IPS-18c (cell line): ENCODE measurements at regions not wholly inside any gene's neighbourhood (a gene's known extent, or its start where the extent isn't known, plus 50 kb on each side); places are given as distances from the start of the nearest gene placed in this dataset.
"Not testable (repeated sequence)": the region's sequence is repeated elsewhere in the genome, so short reads cannot be mapped to it uniquely, and the experiment has no call there.

Source experiments
- H3K4me3 ChIP-seq: 2 replicates; pipeline ENCODE4 v1.7.0; 2013; ENCODE audit warnings: low read depth, mild to moderate bottlenecking, low read length, moderate library complexity; ENCODE audit not compliant: insufficient read depth
- H3K9me3 ChIP-seq: one replicate; pipeline ENCODE4 v1.6.1; 2013; ENCODE audit warnings: mild to moderate bottlenecking, low read length, moderate library complexity; ENCODE audit not compliant: control insufficient read depth, insufficient read depth

DNA sequence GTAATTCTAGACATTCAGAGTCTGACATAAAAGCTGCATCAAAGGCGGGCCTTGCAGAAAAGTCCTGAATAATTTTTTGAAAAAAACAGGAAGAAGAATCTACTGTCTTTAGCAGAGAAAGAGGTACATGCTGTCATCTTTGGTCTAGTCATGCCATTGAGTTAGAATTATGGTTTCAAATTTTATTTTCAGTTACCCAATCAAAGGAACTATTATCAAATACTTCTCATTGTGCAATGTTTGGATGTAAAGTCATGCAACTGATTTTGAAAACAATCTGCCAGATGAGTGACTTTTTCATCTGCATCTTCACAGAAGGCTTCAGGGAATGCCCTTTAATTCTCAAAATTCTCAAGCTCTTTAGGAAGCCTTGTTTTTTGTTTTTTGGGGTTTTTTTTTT is 803.5 kb downstream of the FLRT2 start:
- Histone ChIP-seq H3K4me3 (no peak overlapping the region), H3K9me3 (no peaks in the 10 kb centered on the region)

DNA sequence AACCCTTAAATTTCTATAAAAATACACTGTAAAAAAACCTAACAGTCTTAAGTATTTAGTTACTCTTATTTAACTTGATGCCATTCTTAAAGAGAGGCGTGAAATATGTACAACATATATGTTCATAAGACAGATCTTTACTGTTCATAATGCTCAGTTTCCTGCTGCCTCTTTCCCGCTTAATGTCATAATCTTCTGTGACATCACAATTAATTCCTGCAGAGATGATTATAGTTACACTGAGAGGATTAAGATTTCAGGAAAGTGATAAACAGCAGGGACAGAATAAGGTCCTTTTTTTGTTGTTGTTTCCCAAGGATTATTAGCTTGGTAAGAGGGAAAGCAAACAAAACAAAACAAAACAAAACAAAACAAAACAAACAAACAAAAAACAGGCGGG is 801.4 kb downstream of the FLRT2 start:
- Histone ChIP-seq H3K4me3 (no peak overlapping the region), H3K9me3 (no peaks in the 10 kb centered on the region)

DNA sequence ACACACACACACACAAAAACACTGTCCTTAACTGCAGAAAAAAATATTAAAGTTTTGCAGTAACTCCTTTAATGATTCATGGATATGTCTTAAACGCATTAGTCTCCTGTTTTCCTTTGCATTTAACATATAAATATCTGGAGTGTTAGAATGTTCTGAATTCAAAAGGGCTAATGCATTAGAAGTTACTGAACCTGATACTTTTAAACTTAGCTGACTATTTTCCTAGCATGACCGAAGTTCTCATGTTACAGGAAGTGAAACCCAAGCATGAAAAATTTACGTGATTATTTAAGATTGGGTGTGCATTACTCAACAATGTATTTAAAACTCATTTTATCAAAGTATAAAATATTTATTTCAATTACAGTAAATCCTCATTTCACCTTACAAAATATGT is 791.2 kb downstream of the FLRT2 start:
- no peak overlapping the region for H3K4me3 ChIP-seq
- no peaks in the 10 kb centered on the region for H3K9me3 ChIP-seq

DNA sequence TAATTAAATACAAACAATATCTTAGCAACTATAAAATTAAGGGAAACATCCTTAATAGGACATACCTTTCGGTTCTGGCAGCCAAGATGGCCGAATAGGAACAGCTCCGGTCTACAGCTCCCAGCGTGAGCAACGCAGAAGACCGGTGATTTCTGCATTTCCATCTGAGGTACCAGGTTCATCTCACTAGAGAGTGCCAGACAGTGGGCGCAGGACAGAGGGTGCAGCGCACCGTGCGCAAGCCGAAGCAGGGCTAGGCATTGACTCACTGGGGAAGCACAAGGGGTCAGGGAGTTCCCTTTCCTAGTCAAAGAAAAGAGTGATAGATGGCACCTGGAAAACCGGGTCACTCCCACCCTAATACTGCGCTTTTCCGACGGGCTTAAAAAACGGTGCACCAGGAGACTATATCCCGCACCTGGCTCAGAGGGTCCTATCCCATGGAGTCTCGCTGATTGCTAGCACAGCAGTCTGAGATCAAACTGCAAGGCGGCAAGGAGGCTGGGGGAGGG is 782.3 kb downstream of the FLRT2 start:
- not testable (repeated sequence) for H3K4me3 ChIP-seq, H3K9me3 ChIP-seq

DNA sequence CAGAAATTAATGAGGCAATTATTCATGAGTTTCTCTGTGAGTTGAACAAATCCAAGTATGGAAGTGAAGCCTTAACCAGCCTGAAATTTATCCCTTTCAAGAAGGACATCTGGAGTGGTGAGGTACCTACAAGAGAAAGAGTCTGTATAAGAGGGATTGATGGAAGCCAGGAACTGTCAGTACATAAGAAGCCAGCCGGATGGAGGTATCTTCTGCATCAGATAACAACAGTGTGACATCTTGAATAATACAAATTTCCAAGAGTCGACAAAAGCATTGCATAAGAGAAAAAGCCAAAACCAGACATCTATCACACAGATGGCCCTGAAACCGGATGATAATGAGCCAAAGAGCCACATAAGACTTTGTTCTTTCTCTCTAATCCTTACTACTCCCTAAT is 781.2 kb downstream of the FLRT2 start:
- no peaks in the 10 kb centered on the region for H3K9me3 ChIP-seq
- no peak overlapping the region for H3K4me3 ChIP-seq

DNA sequence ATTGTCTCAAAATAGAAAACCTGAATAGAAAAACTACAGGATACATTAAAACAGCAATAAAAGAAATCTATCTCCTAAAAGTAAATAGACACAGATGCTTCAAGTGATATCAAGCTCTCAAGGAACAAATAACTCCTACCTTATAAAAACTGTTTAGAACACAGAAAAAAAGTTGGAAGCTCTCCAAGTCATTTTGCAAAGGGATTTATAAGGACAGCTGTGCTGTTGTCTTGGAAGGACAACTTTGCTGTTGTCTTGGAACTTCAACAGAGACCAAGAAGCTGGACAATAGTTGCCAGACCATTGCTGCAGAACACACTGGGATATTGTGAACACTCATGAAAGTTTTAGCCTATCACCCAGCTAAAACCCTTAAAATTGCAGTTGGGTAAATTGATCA is 780.7 kb downstream of the FLRT2 start:
- no peak overlapping the region for H3K4me3 ChIP-seq

DNA sequence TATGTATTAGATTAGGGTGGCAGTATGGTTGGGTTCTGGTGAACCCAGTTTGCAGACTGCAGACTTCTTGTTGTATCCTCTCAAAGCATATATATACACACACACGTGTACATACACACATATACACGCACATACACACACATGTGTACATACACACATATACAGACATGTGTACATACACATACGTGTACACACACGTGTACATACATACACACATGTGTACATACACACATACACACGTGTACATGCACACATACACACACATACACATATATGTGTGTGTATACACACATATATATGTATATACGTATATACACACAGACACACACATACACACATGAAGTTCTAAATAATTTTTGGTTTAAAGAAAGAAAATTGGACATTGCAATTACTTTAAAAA is 780.2 kb downstream of the FLRT2 start:
- H3K9me3 ChIP-seq = no peaks in the 10 kb centered on the region
- no peak overlapping the region for H3K4me3 ChIP-seq

More for the DNA sequence above, 780.7 kb downstream of the FLRT2 start:
- H3K9me3 ChIP-seq = no peaks in the 10 kb centered on the region

DNA sequence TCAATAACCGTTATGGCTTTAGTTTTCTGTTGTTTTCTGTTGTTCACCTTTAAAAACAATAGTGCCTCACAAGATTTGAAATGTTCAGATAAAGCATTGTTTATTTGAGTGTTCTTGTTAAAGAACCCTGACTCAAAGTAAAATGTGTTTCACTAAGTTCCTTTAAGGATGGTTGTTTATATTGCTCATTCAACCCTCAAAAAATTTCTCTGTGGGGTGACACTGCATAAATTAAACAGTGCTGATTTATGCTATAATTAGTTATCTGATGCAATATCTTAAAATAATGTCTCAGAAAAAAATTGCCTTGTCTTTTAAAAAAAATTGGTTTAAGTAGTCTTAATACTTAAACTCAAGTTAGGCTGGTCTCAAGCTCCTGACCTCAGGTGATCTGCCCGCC is 775.1 kb downstream of the FLRT2 start:
- H3K4me3 ChIP-seq = no peak overlapping the region
- no peaks in the 10 kb centered on the region for H3K9me3 ChIP-seq

DNA sequence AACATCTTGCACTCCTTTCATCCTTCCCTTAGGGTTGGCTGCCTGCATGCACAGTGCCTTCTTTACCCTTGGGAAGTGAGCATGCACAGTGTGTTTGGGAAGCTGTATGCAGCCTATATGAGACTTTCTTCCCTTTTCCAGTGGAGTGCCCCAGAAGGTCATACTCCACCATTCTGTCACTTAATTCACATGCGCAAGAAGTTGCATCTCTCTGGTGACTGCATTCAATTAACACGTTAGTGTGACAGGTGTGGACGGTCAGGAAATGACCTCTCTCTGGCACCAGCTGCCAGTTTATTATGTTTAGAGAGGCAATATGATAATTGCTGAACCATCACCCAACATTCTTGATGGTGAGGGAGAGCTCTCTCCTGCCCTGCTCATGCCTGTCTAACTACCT is 770.0 kb downstream of the FLRT2 start:
- no peaks in the 10 kb centered on the region for H3K9me3 ChIP-seq

DNA sequence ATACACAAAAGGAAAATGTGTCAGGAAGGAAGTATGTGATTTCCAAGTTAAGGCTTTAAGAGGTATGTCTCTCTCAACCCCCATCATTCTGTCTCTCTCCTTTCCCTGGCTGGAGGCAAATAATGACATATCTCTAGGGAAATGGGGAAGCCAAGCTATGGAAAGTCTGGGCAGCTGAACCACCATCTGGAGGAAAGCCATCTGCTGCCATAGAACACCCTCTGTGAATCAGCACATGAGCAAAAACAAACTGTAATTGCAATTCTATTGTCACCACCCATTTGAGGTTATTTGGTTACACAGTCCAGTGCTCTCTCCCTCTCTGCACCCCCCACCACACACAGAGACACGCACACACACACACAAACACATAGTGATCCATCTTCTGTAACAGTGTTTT is 766.2 kb downstream of the FLRT2 start:
- Histone ChIP-seq H3K4me3 (no peak overlapping the region), H3K9me3 (no peaks in the 10 kb centered on the region)

More for the DNA sequence above, 770.0 kb downstream of the FLRT2 start:
- no peak overlapping the region for H3K4me3 ChIP-seq

DNA sequence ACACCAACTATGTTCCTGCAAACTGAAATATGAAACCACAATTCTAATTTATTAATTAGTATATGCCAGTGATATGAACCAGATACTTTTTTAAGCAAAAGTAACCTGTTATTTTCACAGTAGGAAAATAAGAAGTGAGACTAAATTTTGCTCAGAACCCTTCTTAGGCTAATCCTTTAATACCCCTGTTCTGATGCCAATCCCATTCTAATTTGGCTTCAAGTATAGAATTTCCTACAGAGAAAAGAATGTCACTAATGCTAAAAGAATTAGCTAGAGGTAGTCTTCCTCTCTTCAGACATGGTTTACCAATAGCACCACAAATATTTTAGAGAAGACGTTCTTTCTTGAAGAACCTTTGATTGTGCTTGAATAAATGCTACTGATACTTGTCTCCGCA is 758.4 kb downstream of the FLRT2 start:
- H3K4me3 ChIP-seq = no peak overlapping the region

DNA sequence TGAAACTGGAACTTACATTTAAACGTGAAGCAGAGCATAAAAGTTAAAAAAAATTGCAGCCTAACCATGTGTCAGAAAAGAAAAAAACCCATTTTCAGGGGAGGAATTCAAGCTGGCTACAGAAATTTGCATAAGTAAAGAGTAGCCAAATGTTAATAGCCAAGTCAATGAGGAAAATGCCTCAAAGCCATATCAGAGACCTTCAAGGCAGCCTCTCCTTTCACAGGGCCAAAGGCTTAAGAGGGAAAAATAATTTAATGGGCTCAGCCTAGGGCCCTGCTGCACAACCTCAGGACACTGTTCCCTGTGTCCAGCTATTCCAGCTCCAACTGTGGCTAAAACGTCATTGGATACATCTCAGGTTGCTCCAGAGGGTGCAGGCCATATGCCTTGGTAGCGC is 749.5 kb downstream of the FLRT2 start:
- Histone ChIP-seq H3K4me3 (no peak overlapping the region), H3K9me3 (peaks cover 2% of the 10 kb centered on the region)

More for the DNA sequence above, 758.4 kb downstream of the FLRT2 start:
- H3K9me3 ChIP-seq = no peaks in the 10 kb centered on the region

DNA sequence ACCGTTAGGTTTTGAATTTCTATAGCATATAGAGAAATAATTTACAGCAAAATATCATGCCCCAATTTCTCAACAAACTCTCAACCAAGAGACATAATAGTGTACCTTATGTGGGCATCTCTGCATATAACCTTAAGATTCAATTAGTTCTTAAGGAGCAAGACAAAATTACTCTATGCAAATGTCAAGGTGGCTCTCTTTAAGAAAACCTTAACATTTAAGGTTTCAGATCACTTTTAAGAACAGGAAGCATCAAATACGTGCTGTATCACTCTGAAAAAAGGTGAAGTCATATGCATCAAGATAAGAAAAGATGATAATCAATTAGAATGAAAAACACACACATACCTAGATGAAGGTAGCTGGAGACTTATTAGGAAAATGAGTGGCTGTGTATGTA is 728.0 kb downstream of the FLRT2 start:
- no peak overlapping the region for H3K4me3 ChIP-seq
- H3K9me3 ChIP-seq = no peaks in the 10 kb centered on the region

DNA sequence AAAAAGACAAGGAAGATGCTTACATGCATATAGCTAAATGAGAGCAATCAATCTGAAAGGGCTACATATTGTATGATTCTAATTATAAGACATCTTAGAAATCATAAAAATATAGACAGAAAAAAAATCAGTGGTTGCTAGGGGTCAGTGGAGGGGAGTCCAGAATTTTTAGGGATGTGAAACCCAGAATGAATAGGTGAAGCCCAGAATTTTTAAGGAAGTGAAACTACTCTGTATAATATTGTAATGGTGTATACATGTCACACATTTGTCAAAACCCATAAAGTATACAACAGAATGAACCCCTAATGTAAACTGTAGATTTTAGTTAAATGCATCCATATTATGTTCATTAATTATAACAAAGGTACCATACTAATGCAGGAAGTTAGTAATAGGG is 713.2 kb downstream of the FLRT2 start:
- Histone ChIP-seq H3K4me3 (no peak overlapping the region), H3K9me3 (no peaks in the 10 kb centered on the region)

DNA sequence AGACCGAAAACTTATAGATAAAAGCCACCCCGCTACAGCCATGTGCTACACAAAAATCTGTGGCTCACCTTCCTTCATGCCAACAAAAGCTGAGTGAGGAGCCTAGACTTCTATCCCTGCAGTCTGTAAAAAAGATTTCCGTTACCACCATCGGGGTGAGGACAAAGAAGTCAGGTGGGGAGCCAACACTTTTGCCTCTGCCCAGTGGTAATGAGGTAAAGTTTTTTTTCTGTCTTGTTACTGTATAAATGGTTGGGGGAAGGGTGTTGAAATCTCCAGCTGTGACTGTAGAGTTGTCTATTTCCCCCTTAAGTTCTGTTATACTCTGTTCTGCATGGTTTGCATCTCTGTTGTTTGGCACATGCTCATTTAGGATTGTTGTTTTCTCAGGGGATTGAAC is 707.8 kb downstream of the FLRT2 start:
- Histone ChIP-seq H3K9me3 (no peaks in the 10 kb centered on the region), H3K4me3 (no peak overlapping the region)

DNA sequence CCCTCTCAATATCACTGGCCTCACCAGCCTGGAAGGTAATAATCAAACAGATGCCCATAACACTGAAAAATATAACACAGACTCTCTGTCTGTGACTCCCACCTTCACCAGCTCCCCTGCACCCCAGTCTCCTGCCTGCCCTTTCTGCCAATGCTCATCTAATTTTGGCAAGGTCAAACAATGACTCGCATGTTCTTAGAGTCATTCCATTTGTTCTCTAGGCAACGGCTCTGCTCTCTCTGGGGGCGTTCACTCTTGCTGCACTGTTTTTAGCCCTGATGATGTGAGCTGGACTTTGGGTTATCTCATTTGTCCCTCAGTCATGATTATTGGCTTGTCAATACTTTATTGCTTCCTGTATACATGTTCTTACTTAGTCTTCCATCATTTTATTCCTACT is 691.8 kb downstream of the FLRT2 start:
- Histone ChIP-seq H3K9me3 (no peaks in the 10 kb centered on the region), H3K4me3 (no peak overlapping the region)

DNA sequence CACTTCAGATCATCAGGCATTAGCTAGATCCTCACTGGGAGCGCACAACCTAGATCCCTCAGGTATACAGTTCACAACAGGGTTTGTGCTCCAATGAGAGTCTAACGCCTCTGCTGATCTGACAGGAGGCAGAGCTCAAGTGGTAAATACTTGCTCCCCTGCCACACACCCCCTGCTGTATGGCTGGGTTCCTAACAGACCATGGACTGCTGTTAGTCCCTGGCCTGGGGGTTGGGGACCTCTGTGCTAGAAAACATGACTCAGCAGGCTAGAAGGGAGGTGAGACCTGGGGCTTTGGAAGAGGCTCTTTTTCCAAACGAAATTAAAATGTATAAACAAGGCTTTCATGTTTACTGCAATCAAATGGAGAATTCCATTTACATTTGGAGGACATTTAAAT is 691.1 kb downstream of the FLRT2 start:
- no peaks in the 10 kb centered on the region for H3K9me3 ChIP-seq
- no peak overlapping the region for H3K4me3 ChIP-seq

DNA sequence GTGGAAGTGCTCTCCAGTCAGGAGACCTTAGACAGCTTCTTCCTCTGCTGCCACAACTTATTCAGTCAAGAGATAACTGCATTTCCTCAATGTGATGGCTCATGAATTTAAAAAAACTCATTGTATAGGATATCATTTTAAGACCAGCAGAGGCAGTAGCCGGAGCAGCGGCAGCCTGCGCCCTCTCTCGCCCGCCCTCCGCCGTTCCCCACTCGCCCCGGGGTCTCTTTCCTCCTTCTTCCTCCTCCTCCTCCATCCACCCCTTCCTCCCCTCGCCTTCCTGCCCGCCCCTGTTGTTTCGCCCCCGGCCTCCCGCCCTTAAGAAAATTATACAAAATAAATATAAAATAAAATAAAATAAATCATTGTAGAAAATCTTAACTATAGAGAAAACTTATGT is 687.6 kb downstream of the FLRT2 start:
- Histone ChIP-seq H3K4me3 (no peak overlapping the region), H3K9me3 (no peaks in the 10 kb centered on the region)

DNA sequence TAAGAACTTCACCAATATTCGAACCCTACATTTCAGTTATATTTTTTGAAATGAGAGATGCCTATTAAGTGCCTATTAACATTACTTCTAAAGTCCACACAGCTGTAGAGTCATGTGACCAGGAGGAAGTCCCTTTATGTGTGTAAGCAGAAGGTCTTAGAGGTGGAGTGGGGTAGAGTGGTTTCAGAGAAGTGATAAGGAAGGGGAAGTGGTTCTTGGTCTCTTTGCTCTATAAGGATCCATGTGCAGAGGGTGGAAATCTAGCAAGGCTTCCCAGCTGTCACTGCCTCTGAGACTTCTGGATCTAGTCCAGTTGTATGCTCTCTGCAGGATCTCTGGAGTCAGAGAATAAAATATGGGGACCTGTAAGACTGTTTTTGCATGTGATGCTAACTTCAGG is 673.9 kb downstream of the FLRT2 start:
- Histone ChIP-seq H3K4me3 (no peak overlapping the region), H3K9me3 (no peaks in the 10 kb centered on the region)

DNA sequence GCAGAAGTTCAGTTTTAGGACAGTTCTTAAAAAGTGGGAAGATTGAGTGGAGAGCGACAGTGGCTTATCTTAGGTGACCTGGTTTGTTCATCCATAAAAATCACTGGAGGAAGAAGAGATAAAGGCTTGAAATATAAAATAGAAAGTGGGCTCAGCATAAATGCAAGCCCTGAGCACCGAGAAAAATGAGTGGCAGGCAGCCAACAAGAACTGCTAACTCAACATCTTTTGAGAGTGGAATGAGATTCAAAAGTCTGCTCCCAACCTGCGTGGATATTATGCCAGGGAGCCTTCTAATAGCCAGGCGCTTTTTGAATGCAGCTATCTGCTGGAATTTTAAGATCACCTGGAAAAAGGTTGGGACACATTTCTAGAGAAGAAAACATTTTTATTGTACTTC is 666.5 kb downstream of the FLRT2 start:
- no peaks in the 10 kb centered on the region for H3K9me3 ChIP-seq
- H3K4me3 ChIP-seq = no peak overlapping the region
